HG02885 (cell line): ENCODE measurements at regions not wholly inside any gene's neighbourhood (a gene's known extent, or its start where the extent isn't known, plus 50 kb on each side); places are given as distances from the start of the nearest gene placed in this dataset.

Experiments
- ATAC-seq: cut with Tn5 transposase; IDR thresholded peaks from one replicate; pipeline ENCODE4 v1.9.1; 2021; ENCODE audit warnings: mild to moderate bottlenecking; ENCODE audit not compliant: unreplicated experiment, poor library complexity

DNA sequence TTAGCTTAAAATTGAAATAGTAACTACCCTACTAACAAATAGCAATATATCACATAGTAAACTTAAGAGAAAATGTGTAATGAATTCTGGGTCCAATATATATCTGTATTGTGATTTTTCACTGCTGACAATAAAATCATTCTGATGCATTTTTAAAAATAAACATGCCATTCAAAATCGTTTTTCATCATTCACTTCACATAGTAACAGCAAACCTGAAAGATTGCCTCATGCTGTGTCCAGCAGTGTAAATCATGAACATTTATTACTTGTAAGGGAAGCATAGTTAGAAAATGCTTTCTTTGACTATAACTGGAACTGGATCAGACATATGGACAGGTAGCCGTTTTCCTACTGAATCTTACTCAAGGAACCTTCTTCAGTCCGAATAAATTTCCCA, 446.1 kb downstream of the UTRN start:
- ATAC-seq = no peak

DNA sequence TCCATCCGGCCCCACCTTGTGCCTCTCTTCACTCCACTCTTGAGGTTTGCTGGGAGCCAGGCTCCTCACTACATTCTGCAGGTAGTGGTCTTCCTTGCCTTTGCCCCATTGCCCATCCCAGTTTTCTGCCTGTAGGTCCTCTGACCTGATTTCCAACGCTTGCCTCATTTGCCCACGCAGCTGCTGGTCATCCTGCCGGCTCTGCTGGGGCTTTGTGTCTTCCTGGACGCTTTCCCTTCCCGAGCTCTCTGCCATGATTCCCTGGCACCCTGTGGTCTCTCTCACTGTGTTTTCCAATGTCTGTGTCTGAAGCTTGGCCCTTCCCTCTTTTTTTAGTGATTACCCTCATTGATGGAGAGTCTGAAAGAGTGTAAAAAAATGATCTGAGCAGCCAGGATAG, 451.6 kb downstream of the UTRN start:
- no peak for ATAC-seq

DNA sequence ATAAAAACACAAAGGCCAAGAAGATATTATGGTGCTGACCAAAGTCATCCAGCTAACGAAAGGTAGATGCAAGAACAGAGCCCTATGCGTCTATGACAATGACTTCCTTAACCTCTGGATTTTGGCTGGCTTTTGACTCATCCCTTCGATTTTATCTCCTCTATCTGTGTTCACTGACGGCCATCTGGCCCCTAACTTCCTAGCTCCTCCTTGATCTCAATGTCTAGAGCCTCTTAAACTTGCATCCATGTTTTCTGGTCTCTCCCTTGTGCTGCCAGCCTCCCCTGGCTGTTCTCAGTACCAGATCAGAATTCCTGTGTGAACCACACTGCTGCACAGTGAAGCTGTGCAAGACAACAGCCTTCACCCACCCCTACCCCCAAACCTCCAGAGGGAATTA, 452.9 kb downstream of the UTRN start:
- ATAC-seq = no peak

DNA sequence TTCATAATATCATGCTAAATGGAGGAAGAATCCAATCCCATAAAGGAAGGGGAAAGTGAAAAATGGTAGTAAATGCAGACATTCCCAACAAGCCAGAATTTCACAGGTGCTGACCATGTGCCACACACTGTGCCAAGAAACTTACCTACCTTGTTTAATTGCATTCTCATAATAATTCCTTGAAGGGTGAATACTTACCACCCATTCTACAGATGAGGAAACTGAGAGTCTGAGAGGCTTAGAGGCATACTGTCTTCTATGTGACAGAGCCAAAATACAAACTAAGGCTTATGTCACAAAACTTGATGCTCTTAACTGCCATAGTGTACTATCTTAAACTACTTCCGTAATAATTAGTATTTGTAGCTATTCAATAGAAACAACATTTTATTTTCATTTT, 454.7 kb downstream of the UTRN start:
- ATAC-seq = no peak

DNA sequence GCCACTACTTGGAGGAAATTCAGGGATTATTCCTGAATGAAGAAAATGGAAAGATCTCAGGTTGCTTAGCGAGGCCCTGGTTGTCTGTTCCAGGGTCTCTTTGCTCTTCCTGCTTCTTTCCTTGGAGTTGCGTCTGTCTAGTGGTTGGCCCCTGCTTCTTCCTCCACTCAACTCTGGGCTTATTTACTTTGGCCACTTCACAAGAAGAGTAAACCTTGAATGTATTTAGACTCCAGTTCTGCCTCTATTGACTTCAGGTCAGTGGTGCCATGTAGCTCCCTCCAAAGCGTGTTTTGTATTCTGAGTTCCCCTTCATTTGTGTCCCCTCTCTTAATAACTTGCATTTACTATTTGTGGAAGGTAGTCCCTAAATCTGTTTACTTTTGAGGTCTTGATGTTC, 456.5 kb downstream of the UTRN start:
- no peak for ATAC-seq

DNA sequence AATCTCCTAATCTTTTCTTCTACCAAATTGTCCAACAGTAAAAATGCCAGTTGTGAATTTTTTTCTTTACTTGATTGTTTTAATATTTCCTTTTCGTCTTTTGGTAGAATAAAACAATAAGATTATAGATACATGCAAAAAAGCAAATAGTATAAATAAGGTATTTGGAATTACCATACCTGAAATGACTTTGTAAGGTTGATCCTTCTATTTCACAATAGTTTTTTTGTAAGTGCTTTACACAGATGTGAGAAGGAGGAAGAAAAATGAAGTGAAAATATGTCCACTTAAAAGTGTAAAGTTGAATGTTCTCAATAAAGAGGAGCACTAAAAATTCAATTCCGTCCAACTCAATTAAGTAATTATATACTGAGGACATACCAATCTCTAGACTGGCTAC, 457.6 kb downstream of the UTRN start:
- no peak for ATAC-seq

DNA sequence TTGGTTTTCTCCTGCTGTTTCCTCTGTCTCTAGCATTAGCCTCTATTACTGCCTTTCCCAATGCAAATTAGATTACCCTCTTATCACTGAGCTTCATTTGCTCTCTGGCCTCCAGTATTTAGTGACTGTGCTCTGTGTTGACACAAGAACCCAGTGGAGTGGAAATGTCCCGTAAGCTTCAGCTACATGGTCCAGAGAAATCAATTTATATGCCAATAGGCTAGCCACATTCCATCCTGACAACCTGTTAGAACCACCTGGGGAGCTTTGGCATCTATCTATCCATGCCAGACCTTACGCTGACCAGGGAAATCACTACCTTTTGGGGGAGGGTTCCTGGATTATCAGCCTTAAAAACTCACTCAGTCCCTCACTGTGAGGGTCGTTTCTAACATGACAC, 459.6 kb downstream of the UTRN start:
- ATAC-seq = no peak

DNA sequence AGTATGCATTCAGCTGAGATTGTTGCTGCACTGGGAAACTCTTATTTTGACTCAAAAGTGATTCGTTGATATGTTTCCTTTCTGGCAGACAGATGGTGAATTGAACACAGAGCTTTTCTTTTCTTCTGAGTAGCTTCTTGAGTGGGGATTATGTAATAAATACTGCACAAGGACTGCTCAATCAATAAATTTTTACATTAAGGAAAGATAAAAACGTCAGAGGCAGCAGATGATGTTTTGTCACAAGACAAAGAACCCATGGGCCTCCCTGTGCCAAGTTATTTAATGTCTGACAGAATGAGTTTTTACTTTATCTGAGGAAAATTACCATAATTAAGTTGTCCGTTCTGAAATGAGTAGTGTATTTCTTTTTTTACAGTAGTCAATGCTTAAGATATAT, 460.3 kb downstream of the UTRN start:
- ATAC-seq = no peak

DNA sequence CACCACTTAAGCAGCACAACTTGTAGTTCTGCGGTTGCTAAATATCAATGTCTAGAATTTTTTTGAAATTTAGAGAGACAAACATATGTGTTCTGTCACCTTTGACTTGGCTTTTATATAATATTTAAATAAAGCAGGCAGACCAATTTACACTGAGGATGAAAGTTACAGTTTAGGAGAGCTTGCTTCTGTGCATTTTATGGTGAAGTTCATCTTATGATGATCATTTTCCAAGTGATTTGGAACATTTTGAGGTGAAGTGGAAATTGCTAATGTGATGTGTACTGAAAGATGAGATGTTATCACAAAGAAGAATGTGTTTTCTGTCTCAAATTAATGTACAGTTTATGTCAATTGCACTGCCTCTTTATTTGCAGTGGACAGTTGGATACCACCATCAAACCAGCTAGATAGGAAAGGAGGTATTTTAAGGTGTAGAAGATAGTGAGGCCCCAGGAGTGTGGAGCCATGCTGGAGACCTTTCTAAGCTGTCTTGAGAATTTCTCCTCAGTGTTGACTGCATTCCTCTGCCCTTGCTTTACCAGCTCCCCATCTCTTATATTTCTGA, 461.9 kb downstream of the UTRN start:
- ATAC-seq = no peak

DNA sequence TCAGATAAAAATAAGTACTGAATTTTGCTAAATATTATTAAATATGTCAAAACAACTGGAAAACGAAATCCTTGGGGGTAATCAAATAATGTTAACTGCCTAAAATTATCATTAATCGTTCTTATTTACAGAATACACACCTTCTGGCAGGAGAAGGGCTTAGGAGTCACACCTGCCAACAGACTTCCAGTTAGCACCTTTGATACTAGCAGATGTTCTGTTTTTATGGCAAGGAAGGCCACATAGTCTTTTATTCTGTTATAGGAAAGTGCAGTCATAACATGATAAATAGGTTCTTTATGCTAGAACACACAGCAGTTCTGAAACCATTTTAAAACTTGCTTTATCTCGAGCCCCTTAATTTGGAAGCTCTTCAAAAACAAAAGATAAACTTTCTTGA, 464.1 kb downstream of the UTRN start:
- ATAC-seq = no peak

DNA sequence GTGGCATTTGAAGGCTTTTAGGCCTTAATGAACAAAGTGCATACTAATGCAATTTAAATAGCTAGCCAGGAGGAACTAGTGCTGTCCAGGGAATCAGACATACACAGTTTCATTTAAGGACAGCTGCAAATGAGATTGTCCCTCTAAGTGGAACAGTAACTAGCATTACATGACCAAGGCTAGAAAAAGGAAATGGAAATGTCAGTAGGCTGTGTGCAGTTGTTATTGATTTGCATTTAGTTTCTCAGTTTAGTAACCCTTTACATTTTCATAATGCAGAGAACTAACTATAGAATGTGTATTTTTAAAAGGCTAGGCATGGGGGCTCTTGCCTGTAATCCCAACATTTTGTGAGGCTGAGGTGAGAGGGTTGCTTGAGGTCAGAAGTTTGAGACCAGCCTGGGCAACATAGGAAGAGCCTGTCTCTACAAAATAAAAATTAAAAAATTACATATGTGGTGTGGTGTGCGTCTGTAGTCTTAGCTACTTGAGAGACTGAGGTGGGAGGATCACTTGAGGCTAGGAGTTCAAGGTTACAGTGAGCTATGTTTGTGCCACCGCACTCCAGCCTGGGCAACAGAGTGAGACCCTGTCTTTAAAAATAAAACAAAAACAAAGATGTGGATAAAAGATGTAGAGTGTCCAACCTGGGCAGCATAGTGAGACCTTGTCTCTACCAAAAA, 468.0 kb downstream of the UTRN start:
- ATAC-seq = peak; percentile 94

DNA sequence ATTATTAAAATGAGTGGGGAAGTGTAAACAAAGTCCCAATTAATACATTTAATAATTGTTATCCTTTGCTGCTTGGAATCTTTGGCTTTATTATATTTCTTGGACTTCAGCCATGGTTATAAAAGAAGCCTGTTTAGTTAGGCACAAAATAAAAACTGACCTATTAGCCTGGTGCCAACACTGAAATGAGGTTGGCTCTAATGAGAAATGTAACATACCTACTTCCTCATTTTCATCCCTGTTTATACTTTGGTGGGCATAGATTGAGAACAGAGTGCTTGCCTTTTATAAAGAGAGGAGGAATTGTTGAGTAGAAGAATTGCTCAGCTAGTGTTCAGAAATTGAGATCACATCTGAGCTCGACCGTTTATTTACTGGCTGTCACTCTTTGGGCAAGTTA, 471.3 kb downstream of the UTRN start:
- no peak for ATAC-seq

DNA sequence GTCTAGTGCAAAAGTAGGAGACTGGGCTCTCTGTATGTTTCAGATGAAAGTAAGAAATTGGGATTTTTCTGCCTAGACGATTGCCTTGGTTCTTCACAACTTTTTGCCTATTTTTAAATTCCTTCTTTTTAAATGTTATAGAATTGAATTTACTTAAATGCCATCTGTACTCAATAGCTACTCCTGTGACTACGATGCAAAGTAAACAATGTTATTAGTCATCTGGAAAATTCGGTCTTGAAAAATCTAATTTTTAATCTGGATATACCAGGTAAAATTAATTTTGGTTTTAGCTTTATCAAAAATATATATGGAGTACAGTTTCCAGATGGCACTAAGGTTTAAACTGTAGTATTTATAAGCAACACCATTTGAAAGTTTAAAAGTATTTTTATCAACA, 472.2 kb downstream of the UTRN start:
- no peak for ATAC-seq

DNA sequence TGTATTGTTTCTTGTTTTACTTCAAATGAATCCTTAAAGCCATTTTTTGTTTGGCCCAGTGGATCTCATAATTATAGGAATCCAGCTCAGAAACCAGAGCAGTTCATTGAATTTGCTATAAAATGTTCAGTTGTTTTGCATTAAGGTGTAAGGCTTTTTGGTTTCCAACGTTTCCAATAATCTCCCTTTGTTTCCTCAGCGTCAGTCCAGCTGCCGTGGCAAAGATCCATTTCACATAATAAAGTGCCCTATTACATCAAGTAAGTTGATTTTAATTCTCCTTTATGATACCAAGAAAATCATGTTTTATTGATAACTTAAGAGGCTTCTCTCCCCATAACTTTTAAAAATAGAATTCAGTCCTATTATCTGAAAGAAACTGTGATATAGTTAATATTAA, 472.6 kb downstream of the UTRN start:
- ATAC-seq = no peak

DNA sequence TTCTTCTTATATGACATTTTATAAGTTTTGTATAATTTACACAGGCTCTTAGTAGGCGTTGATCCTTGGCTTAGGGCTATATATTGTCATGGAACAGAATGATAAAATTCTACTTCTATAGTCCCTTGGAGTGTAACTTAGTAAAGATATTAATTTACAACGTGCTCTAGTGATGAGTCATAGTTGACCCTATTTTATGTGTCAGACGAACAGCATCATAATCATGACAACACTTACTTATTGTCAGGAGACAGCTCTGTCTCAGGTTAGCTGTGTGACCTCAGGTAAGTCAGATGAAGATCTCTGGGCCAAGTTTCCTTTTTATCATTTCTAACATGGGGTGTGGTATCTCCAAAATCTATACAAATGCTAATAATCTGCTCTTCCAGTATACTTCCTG, 473.5 kb downstream of the UTRN start:
- peak; percentile 63 for ATAC-seq

DNA sequence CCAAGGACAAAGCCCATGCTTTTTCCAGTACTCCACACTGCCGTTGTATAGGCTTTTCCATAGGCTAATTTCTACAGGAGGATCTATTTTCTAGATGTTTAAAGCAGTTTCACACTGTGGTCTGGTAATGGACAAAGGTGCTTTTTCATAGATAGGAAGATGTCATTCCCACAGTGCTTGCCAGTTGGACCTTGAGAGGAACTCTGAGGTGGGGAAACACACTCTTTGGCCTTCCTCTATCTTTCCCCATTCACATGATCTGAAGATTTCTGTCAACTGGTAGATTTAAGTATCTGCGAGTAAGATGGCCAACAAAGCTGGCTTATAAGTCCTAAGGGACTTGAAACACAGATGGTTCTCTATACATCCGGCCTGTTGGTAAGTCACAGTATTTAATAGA, 477.3 kb downstream of the UTRN start:
- ATAC-seq = no peak

DNA sequence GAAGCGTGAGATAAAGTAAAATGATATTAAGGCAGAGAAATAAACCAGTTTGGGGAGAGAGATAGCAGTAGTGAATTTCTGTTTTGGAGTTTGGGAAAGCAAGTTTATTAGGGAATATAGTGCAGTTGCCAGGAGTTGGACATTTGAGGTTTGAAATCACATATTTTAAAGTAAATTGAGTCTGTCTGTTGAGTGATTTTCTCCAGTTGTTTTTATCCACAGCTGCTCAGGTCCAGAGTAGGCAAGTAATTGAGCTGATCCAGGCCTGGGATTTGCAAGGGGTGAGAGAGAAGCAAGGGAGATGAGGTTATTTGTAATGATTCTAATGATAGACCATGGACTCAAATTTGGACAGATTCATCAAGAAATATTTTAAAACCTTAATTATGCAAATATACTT, 481.9 kb downstream of the UTRN start:
- ATAC-seq = no peak

DNA sequence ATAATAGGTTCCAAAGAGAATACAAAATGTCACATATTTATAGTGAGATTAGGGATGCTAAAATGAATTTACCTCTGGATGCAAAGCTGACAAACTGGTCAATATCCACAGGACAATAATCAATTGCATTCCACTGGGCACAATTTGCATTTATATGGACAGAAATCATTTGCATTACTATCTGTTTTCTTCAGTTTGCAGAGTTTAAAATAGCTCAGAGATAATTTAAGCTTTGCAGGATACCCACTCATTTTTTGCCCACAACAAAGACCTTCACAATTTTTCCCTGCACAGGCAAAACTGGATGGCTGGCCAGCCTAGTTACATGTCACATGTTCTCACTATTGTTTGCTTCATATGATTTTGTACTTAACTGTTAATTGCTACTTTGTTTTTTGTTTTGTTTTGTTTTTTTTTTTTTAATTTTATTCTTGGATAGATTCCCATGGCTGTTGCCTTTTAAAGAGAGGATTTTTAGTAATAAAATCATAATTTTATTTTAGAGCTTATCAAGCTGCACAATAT, 483.5 kb downstream of the UTRN start:
- no peak for ATAC-seq

DNA sequence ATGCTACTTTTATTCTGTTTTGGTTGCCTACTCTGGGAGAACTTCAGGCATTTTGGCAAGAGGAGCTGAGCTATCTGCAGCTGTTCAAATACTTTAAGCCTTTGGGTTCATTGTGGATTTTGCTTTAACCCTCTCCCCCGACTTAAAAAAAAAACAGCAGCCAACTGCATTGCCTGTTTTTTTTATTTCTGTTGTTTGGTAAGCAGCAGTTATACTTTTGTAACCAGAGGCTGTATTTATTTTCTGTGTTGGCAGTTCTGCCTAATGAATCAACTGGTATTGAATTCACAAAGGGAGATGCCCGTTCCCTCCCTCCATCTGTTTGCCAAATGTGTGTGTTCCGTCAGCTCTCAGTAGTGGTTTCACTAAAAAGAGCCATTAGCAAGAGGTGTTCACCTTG, 484.0 kb downstream of the UTRN start:
- ATAC-seq = no peak

DNA sequence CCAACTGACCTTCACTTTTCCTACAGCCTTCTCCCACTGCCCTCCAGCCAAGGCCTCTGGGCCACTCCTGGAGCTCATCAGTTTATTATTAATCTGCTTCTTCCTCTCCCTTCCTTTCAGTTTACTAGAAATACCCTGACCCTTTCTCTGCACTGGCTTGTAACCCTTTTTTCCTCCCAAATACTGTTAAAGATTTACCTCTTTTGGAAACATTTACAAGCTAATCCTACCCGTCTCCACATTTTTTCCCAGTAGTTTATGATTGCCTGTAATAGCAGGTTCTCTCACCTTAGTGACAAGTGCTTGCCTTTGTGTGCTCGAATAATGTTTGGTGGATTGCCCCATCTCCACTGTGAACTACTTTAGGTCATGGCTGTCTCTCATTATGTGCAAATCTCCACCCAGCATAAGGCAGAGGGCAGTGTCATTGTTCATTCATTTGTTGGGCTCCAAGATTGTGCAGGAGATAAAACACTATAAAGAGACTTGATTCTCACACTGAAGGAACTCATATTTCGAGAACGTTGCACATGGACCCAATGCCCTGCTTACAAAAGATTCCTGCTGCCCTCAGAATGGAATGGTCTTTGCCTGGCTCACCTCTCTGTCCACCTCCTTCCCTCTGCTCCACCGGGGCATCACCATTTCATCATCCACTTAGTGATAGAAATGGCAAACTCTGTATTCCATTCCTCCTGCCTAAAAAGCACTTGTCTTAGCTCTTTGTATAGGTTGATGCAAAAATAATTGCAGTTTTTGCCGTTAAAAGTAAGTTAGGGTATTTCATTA, 491.1 kb downstream of the UTRN start:
- ATAC-seq = no peak

DNA sequence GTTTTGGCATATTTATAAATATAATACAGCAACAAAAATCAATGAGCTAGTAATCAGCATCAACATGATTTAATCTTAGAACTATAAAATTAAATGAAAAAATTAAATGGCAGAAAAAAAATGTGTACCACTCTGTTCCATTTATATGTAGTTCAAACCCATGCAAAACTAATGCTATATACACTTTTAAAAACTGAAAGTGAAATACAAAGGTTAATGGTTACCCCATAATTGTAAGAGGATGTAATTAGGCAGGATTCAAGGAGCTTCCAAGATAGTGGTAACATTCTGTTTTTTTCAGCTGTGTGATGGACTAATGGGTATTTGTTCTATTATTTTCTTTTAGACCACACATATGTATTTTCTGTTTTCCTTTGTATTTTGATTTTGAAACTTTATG, 492.1 kb downstream of the UTRN start:
- ATAC-seq = no peak

DNA sequence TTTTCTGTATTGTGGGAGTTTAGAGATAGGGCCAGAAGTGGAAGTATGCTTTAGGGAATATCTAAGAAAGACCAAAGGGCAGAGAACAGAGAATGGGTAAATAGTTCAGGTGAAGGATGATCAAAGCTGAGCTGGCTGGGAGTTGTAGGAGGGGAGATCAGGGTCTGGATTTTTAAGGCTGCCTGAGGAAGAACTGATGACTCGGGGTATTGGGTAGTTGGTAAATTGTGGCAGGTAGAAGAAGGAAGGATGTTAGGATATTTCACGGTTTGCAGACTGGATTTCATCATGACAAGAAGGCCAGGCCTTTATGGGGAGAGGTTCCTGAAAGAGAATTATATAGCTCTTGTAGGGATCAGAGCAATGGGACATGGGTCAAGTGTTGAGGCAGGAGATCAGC, 492.9 kb downstream of the UTRN start:
- ATAC-seq = no peak
